H1 (cell line): ENCODE measurements at regions not wholly inside any gene's neighbourhood (a gene's known extent, or its start where the extent isn't known, plus 50 kb on each side); places are given as distances from the start of the nearest gene placed in this dataset.

Experiments used
- CTCF ChIA-PET: fragments of 300-600 bp; sonication (Branson Sonifier 250); formaldehyde crosslinking; loops from one replicate; lab custom pipeline; 2021; ENCODE audit not compliant: partially characterized antibody; lab: Charles Lee
- POLR2A ChIA-PET: fragments of 300-600 bp; sonication (Branson Sonifier 250); formaldehyde crosslinking; loops from one replicate; lab custom pipeline; 2021; ENCODE audit warnings: inconsistent platforms; ENCODE audit not compliant: partially characterized antibody; lab: Charles Lee
- DNase-seq, 2 experiments: peaks; one replicate each; pipeline versions ENCODE4 v3.0.0 to v3.0.0-alpha.2; 2010 to 2022; ENCODE audit warnings: low spot score in 2 of 2, low read depth in 1 of 2, mixed read lengths in 1 of 2
- FAIRE-seq: peaks from 2 replicates; lab custom pipeline; 2011; peaks lifted over from hg19 to GRCh38; lab: Jason Lieb, UNC
- H2AFZ ChIP-seq: 2 replicates; pipeline ENCODE4 v1.8.1; 2012; ENCODE audit warnings: low read length, inconsistent platforms
- H2AK5ac ChIP-seq: 2 replicates; pipeline ENCODE4 v1.6.1; 2013; ENCODE audit warnings: low read depth, low read length
- H2BK120ac ChIP-seq: replicated peaks from 2 replicates; pipeline ENCODE3; 2013; ENCODE audit warnings: low read depth, low read length, inconsistent platforms
- H2BK12ac ChIP-seq: 2 replicates; pipeline ENCODE4 v1.6.1; 2013; ENCODE audit warnings: low read depth, low read length
- H2BK15ac ChIP-seq: 2 replicates; pipeline ENCODE4 v1.6.1; 2013; ENCODE audit warnings: low read length
- H2BK20ac ChIP-seq: 2 replicates; pipeline ENCODE4 v1.6.1; 2013; ENCODE audit warnings: low read length
- H2BK5ac ChIP-seq: 2 replicates; pipeline ENCODE4 v1.6.1; 2013; ENCODE audit warnings: low read depth, low read length
- H3K14ac ChIP-seq: 2 replicates; pipeline ENCODE4 v1.6.1; 2013; ENCODE audit warnings: inconsistent platforms; ENCODE audit not compliant: insufficient read length
- H3K18ac ChIP-seq: 2 replicates; pipeline ENCODE4 v1.6.1; 2013; ENCODE audit warnings: low read length; ENCODE audit errors: extremely low read depth
- H3K23ac ChIP-seq: 2 replicates; pipeline ENCODE4 v1.6.1; 2013; ENCODE audit warnings: inconsistent platforms; ENCODE audit not compliant: insufficient read length
- H3K23me2 ChIP-seq: 2 replicates; pipeline ENCODE4 v1.6.1; 2013; ENCODE audit warnings: low read depth, low read length
- H3K27ac ChIP-seq: 2 replicates; pipeline ENCODE4 v1.6.1; 2011; ENCODE audit warnings: low read depth, low read length, inconsistent platforms
- H3K27me3 ChIP-seq, 4 experiments: replicated peaks in 1 of 4; 1 replicate in 1 of 4; 2 replicates in 3 of 4; pipeline versions ENCODE4 v1.6.1 to v1.8.1; 2011 to 2013; ENCODE audit warnings: low read length in 3 of 4, mild to moderate bottlenecking in 3 of 4, inconsistent platforms in 2 of 4, mixed read lengths in 2 of 4, moderate library complexity in 1 of 4; ENCODE audit not compliant: control insufficient read depth in 3 of 4, insufficient read depth in 3 of 4; ENCODE audit errors: extremely low read depth in 1 of 4
- H3K36me3 ChIP-seq, 4 experiments: 2 replicates each; pipeline versions ENCODE4 v1.6.1 to v1.8.1; 2011 to 2013; ENCODE audit warnings: mild to moderate bottlenecking in 4 of 4, low read length in 3 of 4, moderate library complexity in 2 of 4, control low read depth in 1 of 4, inconsistent platforms in 1 of 4; ENCODE audit not compliant: insufficient read depth in 4 of 4, control insufficient read depth in 2 of 4
- H3K4ac ChIP-seq: replicated peaks from 2 replicates; pipeline ENCODE3; 2013; ENCODE audit warnings: low read length, low read depth, mixed read lengths, inconsistent platforms; ENCODE audit not compliant: insufficient read length
- H3K4me1 ChIP-seq, 4 experiments: replicated peaks in 1 of 4; 1 replicate in 1 of 4; 2 replicates in 3 of 4; pipeline versions ENCODE4 v1.6.1 to v1.8.1; 2011 to 2013; ENCODE audit warnings: low read length in 3 of 4, inconsistent platforms in 2 of 4, mixed read lengths in 1 of 4; ENCODE audit not compliant: insufficient read depth in 4 of 4, control insufficient read depth in 3 of 4
- H3K4me2 ChIP-seq, 2 experiments: 2 replicates each; pipeline versions ENCODE4 v1.6.1 to v1.8.1; 2011 to 2013; ENCODE audit warnings: low read depth in 2 of 2, low read length in 2 of 2, control low read depth in 1 of 2, inconsistent platforms in 1 of 2, mild to moderate bottlenecking in 1 of 2; ENCODE audit not compliant: insufficient read depth in 1 of 2
- H3K4me3 ChIP-seq, 4 experiments: fragments of 200-600, 300-600 bp in 1 of 4; sonication (generic), shearing (Covaris generic), sonication (Bioruptor Twin) in 1 of 4; 2 replicates each; pipeline versions ENCODE4 v1.5.1 to v1.8.1; 2011 to 2016; ENCODE audit warnings: low read length in 4 of 4, low read depth in 3 of 4, control low read depth in 2 of 4, inconsistent platforms in 2 of 4, mild to moderate bottlenecking in 2 of 4, mixed read lengths in 1 of 4, moderate library complexity in 1 of 4; ENCODE audit not compliant: insufficient read depth in 2 of 4; ENCODE audit errors: extremely low read depth in 1 of 4
- H3K56ac ChIP-seq: replicated peaks from 2 replicates; pipeline ENCODE3; 2013; ENCODE audit warnings: low read depth, mild to moderate bottlenecking, mixed read lengths, low read length, inconsistent platforms; ENCODE audit not compliant: insufficient read length
- H3K79me1 ChIP-seq: 2 replicates; pipeline ENCODE4 v1.6.1; 2013; ENCODE audit warnings: low read depth, low read length, control low read depth
- H3K79me2 ChIP-seq, 2 experiments: 2 replicates each; pipeline versions ENCODE4 v1.6.1 to v1.8.1; 2012 to 2013; ENCODE audit warnings: low read length in 2 of 2, mild to moderate bottlenecking in 2 of 2, inconsistent platforms in 1 of 2; ENCODE audit not compliant: insufficient read depth in 2 of 2, control insufficient read depth in 1 of 2
- H3K9ac ChIP-seq, 4 experiments: replicated peaks in 1 of 4; 1 replicate in 1 of 4; 2 replicates in 3 of 4; pipeline versions ENCODE4 v1.6.1 to v1.8.1; 2011 to 2013; ENCODE audit warnings: low read depth in 3 of 4, low read length in 3 of 4, control low read depth in 2 of 4, mild to moderate bottlenecking in 2 of 4, moderate library complexity in 2 of 4, inconsistent platforms in 1 of 4; ENCODE audit errors: extremely low read depth in 1 of 4
- H3K9me3 ChIP-seq, 2 experiments: 2 replicates each; pipeline versions ENCODE4 v1.6.1 to v1.8.1; 2012 to 2013; ENCODE audit warnings: mild to moderate bottlenecking in 2 of 2, moderate library complexity in 2 of 2, control low read depth in 1 of 2, inconsistent platforms in 1 of 2, low read depth in 1 of 2, low read length in 1 of 2, mixed read lengths in 1 of 2; ENCODE audit not compliant: insufficient read depth in 2 of 2
- H4K20me1 ChIP-seq, 2 experiments: replicated peaks in 1 of 2; 2 replicates each; pipeline versions ENCODE3 to v1.8.1; 2011 to 2013; ENCODE audit warnings: inconsistent platforms in 2 of 2, low read length in 2 of 2, mild to moderate bottlenecking in 1 of 2; ENCODE audit not compliant: insufficient read depth in 2 of 2, control insufficient read depth in 1 of 2
- H4K5ac ChIP-seq: 2 replicates; pipeline ENCODE4 v1.6.1; 2013; ENCODE audit warnings: low read length, low read depth, mixed read lengths, inconsistent platforms; ENCODE audit not compliant: insufficient read length
- H4K8ac ChIP-seq: 2 replicates; pipeline ENCODE4 v1.8.0; 2013; ENCODE audit warnings: mild to moderate bottlenecking, moderate library complexity, low read length, inconsistent platforms; ENCODE audit not compliant: insufficient read depth; ENCODE audit errors: extremely low read depth
- H4K91ac ChIP-seq: replicated peaks from 2 replicates; pipeline ENCODE3; 2013; ENCODE audit warnings: low read length, mixed read lengths, inconsistent platforms; ENCODE audit not compliant: insufficient read length
- WGBS, 2 experiments: shearing (Covaris generic) in 1 of 2; methylation state at CpG; one replicate each; pipeline versions ENCODE4 v1.1.6 to v1.1.7; 2013 to 2015; ENCODE audit warnings: low lambda C conversion rate in 2 of 2, mixed read lengths in 2 of 2, inconsistent platforms in 1 of 2, low coverage in 1 of 2, missing lambda C conversion rate in 1 of 2; ENCODE audit not compliant: insufficient replicate concordance in 2 of 2, insufficient coverage in 1 of 2, insufficient read length in 1 of 2; ENCODE audit errors: extremely low coverage in 1 of 2, missing lambda C conversion rate in 1 of 2; 5-methylcytosine and 5-hydroxymethylcytosine counted together
- TF ChIP-seq, protein P1 (sequence below): IDR thresholded peaks from 2 replicates; pipeline ENCODE4 v1.6.1; 2011; ENCODE audit warnings: low read depth, mild to moderate bottlenecking, low read length; ENCODE audit not compliant: insufficient read depth

DNA sequence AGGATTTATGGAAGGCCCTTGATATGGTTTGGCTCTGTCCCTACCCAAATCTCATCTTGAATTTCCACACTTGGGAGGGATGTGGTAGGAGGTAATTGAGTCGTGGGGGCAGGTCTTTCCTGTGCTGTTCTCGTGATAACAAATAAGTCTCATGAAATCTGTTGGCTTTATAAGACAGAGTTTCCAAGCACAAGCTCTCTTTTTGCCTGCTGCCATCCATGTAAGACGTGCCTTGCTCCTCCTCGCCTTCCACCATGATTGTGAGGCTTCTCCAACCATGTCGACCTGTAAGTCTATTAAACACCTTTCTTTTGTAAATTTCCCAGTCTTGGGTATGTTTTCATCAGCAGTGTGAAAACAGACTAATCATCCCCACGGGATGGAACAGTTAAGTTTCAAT is 557.2 kb upstream of the ISX start:
- Histone ChIP-seq H4K5ac (no peak overlapping the region), H3K79me1 (no peaks in the 10 kb centered on the region), H2AK5ac (no peak overlapping the region), H4K91ac (no peak overlapping the region), H3K23ac (no peak overlapping the region), H3K4ac (no peak overlapping the region), H3K27me3 (0 out of 7 replicates have a peak, but pooled peaks cover 0 to 2% (median 0%) of the 10 kb centered on the region in 4 experiments), H2BK5ac (no peak overlapping the region), H3K4me1 (no peaks in the 10 kb centered on the region), H2BK20ac (no peak overlapping the region), H3K4me2 (no peak overlapping the region), H3K14ac (no peak overlapping the region), H3K56ac (no peak overlapping the region), H3K36me3 (no peaks in the 10 kb centered on the region), H3K79me2 (no peaks in the 10 kb centered on the region), H4K8ac (no peak overlapping the region), H3K18ac (no peak overlapping the region), H2AFZ (no peak overlapping the region), H3K23me2 (no peaks in the 10 kb centered on the region), H2BK12ac (no peak overlapping the region), H3K9ac (no peak overlapping the region), H4K20me1 (no peaks in the 10 kb centered on the region), H3K27ac (no peak overlapping the region), H3K4me3 (no peak overlapping the region), H2BK15ac (no peak overlapping the region), H3K9me3 (peaks cover 2 to 13% of the 10 kb centered on the region in 2 experiments; a peak in 2 of 4 replicates), H2BK120ac (no peak overlapping the region)
- FAIRE-seq (no peak), DNase-seq (no peak)
- CTCF ChIA-PET = interaction anchor here (0.5 kb wide), 1 partner anchor 60 kb away, joined by 5 read pairs; no protein-coding TSS in a partner anchor
- WGBS, 2 experiments = 84% methylated on average over 6 of the region's 6 CpGs; no CpG with 5 or more reads in 1 of the 2 experiments
- POLR2A ChIA-PET = no interaction called here
- TF ChIP-seq, protein P1, sequence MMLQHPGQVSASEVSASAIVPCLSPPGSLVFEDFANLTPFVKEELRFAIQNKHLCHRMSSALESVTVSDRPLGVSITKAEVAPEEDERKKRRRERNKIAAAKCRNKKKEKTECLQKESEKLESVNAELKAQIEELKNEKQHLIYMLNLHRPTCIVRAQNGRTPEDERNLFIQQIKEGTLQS = no peak
